GM12864 (cell line): ENCODE measurements at regions not wholly inside any gene's neighbourhood (a gene's known extent, or its start where the extent isn't known, plus 50 kb on each side); places are given as distances from the start of the nearest gene placed in this dataset.

Source experiments
- DNase-seq: peaks from one replicate; pipeline ENCODE4 v3.0.0-alpha.2; 2011; ENCODE audit warnings: low read depth
- H3K4me3 ChIP-seq: 2 replicates; pipeline ENCODE4 v1.5.1; 2011; ENCODE audit warnings: mild to moderate bottlenecking, low read depth, low read length, control low read depth
- CTCF ChIP-seq: IDR thresholded peaks from 2 replicates; pipeline ENCODE4 v1.5.1; 2011; ENCODE audit warnings: low read depth, mild to moderate bottlenecking, moderate library complexity, low read length, control low read depth, inconsistent platforms; ENCODE audit errors: missing control alignments

- H3K4me3 ChIP-seq: no peak overlapping the region
- no peak for TF ChIP-seq CTCF
- no peak for DNase-seq
Measured at GRCh38 chr2:18346874-18347273, 213.6 kb downstream of the RDH14 start.

GRCh38 chr2:18346344-18346743, 214.1 kb downstream of the RDH14 start:
- no peak for DNase-seq
- no peak overlapping the region for H3K4me3 ChIP-seq
- TF ChIP-seq CTCF: no peak

GRCh38 chr2:18345848-18346247, 214.6 kb downstream of the RDH14 start:
- no peak for DNase-seq
- TF ChIP-seq CTCF: no peak
- no peak overlapping the region for H3K4me3 ChIP-seq

- DNase-seq: no peak
- no peak overlapping the region for H3K4me3 ChIP-seq
- no peak for TF ChIP-seq CTCF
Measured at GRCh38 chr2:18342901-18343300, 217.6 kb downstream of the RDH14 start.

- no peak for TF ChIP-seq CTCF
- H3K4me3 ChIP-seq: no peak overlapping the region
- DNase-seq: no peak
Measured at GRCh38 chr2:18339326-18339725, 221.1 kb downstream of the RDH14 start.

- H3K4me3 ChIP-seq: no peak overlapping the region
- no peak for TF ChIP-seq CTCF
- DNase-seq: no peak
Measured at GRCh38 chr2:18336975-18337374, 223.5 kb downstream of the RDH14 start.

GRCh38 chr2:18332477-18332876, 228.0 kb downstream of the RDH14 start:
- no peak for TF ChIP-seq CTCF
- no peak for DNase-seq
- H3K4me3 ChIP-seq: no peak overlapping the region
